ENCODE measurements at regions not wholly inside any gene's neighbourhood (a gene's known extent, or its start where the extent isn't known, plus 50 kb on each side); places are given as distances from the start of the nearest gene placed in this dataset.

GRCh38 chr13:63542770-63543169, 2127.1 kb upstream of the PCDH20 start:
- ATAC-seq (replicated peaks) (no peak), DNase-seq (no peak)
- no peak overlapping the region for H3K27ac Mint-ChIP-seq

GRCh38 chr13:63541336-63541735, 2125.7 kb upstream of the PCDH20 start:
- Mint-ChIP-seq H3K36me3 (no peaks in the 10 kb centered on the region), H3K4me1 (no peaks in the 10 kb centered on the region), H3K27me3 (no peaks in the 10 kb centered on the region), H3K27ac (no peak overlapping the region), H3K9me3 (peaks cover 7 to 13% of the 10 kb centered on the region in 2 donors), H3K4me3 (no peak overlapping the region)
- ATAC-seq (replicated peaks) (no peak), DNase-seq (no peak)

More at GRCh38 chr13:63542770-63543169, 2127.1 kb upstream of the PCDH20 start:
- Mint-ChIP-seq H3K4me1 (no peaks in the 10 kb centered on the region), H3K4me3 (no peak overlapping the region), H3K27me3 (no peaks in the 10 kb centered on the region), H3K36me3 (no peaks in the 10 kb centered on the region), H3K9me3 (peaks cover 5 to 7% of the 10 kb centered on the region in 2 donors)

DNA sequence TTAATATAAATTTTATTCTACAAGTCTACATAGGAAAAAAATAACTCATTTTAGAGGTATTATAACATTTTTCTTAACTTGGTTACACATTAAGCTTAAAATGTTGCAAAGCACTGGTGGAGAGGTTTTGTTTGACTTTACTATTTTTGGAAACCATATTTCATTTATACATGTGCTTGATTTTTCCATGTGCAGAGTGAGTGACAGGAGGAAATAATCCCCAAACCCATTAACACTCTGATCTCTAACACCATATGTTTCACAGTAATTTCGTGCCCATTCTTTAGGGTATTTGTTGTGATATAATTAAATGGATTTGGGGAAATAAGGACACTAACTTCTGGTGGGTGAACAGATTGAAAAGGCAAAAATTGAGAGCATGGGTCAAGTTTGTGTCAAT, 2124.4 kb upstream of the PCDH20 start:
- Mint-ChIP-seq H3K4me3 (no peak overlapping the region), H3K36me3 (no peaks in the 10 kb centered on the region), H3K4me1 (no peaks in the 10 kb centered on the region), H3K27ac (no peak overlapping the region), H3K9me3 (peaks cover 6 to 13% of the 10 kb centered on the region in 2 donors), H3K27me3 (no peaks in the 10 kb centered on the region)
- DNase-seq (no peak), ATAC-seq (replicated peaks) (no peak)

DNA sequence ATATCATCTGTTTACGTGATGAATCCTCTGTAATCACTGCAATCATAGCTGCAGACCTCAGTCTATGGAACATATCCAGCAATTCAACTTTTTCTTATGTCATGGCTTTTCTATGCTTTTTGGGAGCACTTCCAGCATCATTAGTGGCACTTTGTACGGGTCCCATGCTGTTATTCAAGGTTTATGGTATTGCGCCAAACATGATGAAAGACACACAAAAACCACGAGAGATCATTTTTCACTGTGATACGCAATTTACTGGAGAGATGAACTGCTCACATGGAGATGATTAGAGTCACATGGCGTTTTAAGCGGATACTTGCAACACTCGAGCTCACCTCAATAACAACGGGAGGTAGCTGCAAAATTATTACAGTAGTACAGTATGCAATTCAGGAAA, 2101.7 kb upstream of the PCDH20 start:
- Mint-ChIP-seq H3K4me3 (no peak overlapping the region), H3K9me3 (no peaks in the 10 kb centered on the region), H3K36me3 (no peaks in the 10 kb centered on the region), H3K27me3 (no peaks in the 10 kb centered on the region), H3K27ac (no peak overlapping the region), H3K4me1 (no peaks in the 10 kb centered on the region)
- DNase-seq (no peak), ATAC-seq (replicated peaks) (no peak)

GRCh38 chr13:63516124-63516523, 2100.5 kb upstream of the PCDH20 start:
- H3K36me3 Mint-ChIP-seq: no peaks in the 10 kb centered on the region
- no peaks in the 10 kb centered on the region for H3K9me3 Mint-ChIP-seq
- no peak overlapping the region for H3K27ac Mint-ChIP-seq
- no peak overlapping the region for H3K4me3 Mint-ChIP-seq
- DNase-seq (no peak), ATAC-seq (replicated peaks) (no peak)
- no peaks in the 10 kb centered on the region for H3K4me1 Mint-ChIP-seq
- no peaks in the 10 kb centered on the region for H3K27me3 Mint-ChIP-seq

- Mint-ChIP-seq H3K4me3 (no peak overlapping the region), H3K27me3 (no peaks in the 10 kb centered on the region), H3K27ac (no peak overlapping the region), H3K36me3 (no peaks in the 10 kb centered on the region), H3K4me1 (no peaks in the 10 kb centered on the region), H3K9me3 (no peaks in the 10 kb centered on the region)
- ATAC-seq (replicated peaks): no peak
- DNase-seq: no peak
Measured at GRCh38 chr13:63514886-63515285, 2099.2 kb upstream of the PCDH20 start.

DNA sequence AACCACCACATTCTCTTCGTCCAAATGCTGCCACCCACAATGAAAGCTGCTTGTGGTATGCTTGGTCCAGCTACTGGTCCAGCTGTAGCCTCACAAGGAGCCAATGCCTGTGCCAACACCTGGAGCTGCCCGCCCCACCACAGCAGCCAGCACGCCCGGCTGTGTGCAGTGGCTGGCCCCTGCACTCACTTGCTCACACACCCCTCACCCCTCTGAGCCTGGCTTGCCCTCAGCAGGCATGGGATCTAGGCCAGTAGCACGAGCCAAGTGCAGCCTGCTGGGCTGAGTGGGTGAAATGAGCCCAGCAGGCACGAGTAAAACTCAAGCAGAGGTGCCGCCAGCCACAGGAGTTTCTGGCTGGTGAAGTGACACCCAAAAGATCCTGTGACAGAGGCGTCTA, 2096.4 kb upstream of the PCDH20 start:
- H3K4me3 Mint-ChIP-seq: no peak overlapping the region
- no peaks in the 10 kb centered on the region for H3K27me3 Mint-ChIP-seq
- no peaks in the 10 kb centered on the region for H3K4me1 Mint-ChIP-seq
- DNase-seq: no peak
- ATAC-seq (replicated peaks): no peak
- H3K27ac Mint-ChIP-seq: no peak overlapping the region
- no peaks in the 10 kb centered on the region for H3K9me3 Mint-ChIP-seq
- no peaks in the 10 kb centered on the region for H3K36me3 Mint-ChIP-seq

GRCh38 chr13:63501702-63502101, 2086.1 kb upstream of the PCDH20 start:
- Mint-ChIP-seq H3K9me3 (peaks cover 10 to 14% of the 10 kb centered on the region in 2 donors), H3K4me1 (no peaks in the 10 kb centered on the region), H3K27me3 (no peaks in the 10 kb centered on the region), H3K27ac (no peak overlapping the region), H3K36me3 (no peaks in the 10 kb centered on the region), H3K4me3 (no peak overlapping the region)
- ATAC-seq (replicated peaks) (no peak), DNase-seq (no peak)

DNA sequence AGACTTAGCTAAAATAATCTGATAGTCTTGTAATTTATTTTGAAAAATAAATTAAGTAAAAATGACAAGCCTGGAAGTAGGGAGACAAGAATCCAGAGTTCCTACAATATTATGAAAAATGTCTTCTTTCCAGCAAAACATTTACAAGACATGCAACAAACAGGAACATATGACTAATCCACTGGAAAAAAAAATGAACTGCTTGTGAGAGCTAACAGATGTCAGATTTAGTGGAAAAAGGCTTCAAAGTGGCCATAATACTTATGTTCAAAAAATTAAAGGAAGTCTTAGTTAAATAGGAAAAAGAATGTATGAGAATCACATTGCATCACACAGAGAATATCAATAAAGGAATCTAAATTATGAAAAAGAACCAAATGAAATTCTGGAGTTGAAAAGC, 2082.0 kb upstream of the PCDH20 start:
- H3K27ac Mint-ChIP-seq: no peak overlapping the region
- H3K4me3 Mint-ChIP-seq: no peak overlapping the region
- no peak for DNase-seq
- H3K4me1 Mint-ChIP-seq: no peaks in the 10 kb centered on the region
- H3K9me3 Mint-ChIP-seq: peaks cover 7 to 18% of the 10 kb centered on the region in 2 donors
- H3K36me3 Mint-ChIP-seq: no peaks in the 10 kb centered on the region
- no peaks in the 10 kb centered on the region for H3K27me3 Mint-ChIP-seq
- ATAC-seq (replicated peaks): no peak

- Mint-ChIP-seq H3K4me1 (no peaks in the 10 kb centered on the region), H3K27ac (no peak overlapping the region), H3K27me3 (no peaks in the 10 kb centered on the region), H3K36me3 (no peaks in the 10 kb centered on the region), H3K9me3 (peaks cover 0 to 5% of the 10 kb centered on the region in 2 donors), H3K4me3 (no peak overlapping the region)
- ATAC-seq (replicated peaks) (no peak), DNase-seq (no peak)
Measured at GRCh38 chr13:63492604-63493003, 2077.0 kb upstream of the PCDH20 start.

DNA sequence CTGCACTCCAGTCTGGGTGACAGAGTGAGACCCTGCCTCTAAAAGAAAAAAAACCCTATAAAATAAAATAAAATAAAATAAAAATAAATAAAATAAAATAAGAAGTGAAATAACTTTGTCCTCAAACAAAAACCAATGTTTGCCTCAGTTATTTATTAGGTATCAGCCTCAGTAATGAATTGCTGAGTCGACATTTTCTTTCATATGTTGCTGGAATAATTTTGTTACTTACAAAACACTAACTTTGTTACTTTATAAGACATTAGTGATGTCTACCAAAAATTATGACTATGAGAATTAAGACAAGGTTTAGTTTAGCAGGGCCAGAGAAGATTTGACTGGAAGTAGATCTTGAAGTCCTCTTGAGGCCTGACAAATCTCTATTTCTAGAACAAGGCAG, 2074.5 kb upstream of the PCDH20 start:
- Mint-ChIP-seq H3K4me3 (no peak overlapping the region), H3K9me3 (peaks cover 0 to 2% of the 10 kb centered on the region in 2 donors), H3K4me1 (no peaks in the 10 kb centered on the region), H3K36me3 (no peaks in the 10 kb centered on the region), H3K27me3 (no peaks in the 10 kb centered on the region), H3K27ac (no peak overlapping the region)
- no peak for DNase-seq
- ATAC-seq (replicated peaks): no peak

GRCh38 chr13:63481334-63481733, 2065.7 kb upstream of the PCDH20 start:
- Mint-ChIP-seq H3K4me3 (no peak overlapping the region), H3K4me1 (no peaks in the 10 kb centered on the region), H3K27me3 (no peaks in the 10 kb centered on the region), H3K36me3 (no peaks in the 10 kb centered on the region), H3K9me3 (peaks cover 0 to 2% of the 10 kb centered on the region in 2 donors), H3K27ac (no peak overlapping the region)
- no peak for ATAC-seq (replicated peaks)
- no peak for DNase-seq

- H3K4me1 Mint-ChIP-seq: no peaks in the 10 kb centered on the region
- H3K36me3 Mint-ChIP-seq: no peaks in the 10 kb centered on the region
- no peak overlapping the region for H3K27ac Mint-ChIP-seq
- DNase-seq: no peak
- H3K27me3 Mint-ChIP-seq: no peaks in the 10 kb centered on the region
- H3K9me3 Mint-ChIP-seq: no peaks in the 10 kb centered on the region
- no peak overlapping the region for H3K4me3 Mint-ChIP-seq
- ATAC-seq (replicated peaks): no peak
Measured at GRCh38 chr13:63472711-63473110, 2057.1 kb upstream of the PCDH20 start.

- Mint-ChIP-seq H3K27ac (no peak overlapping the region), H3K4me1 (no peaks in the 10 kb centered on the region), H3K9me3 (no peaks in the 10 kb centered on the region), H3K36me3 (no peaks in the 10 kb centered on the region), H3K4me3 (no peak overlapping the region), H3K27me3 (no peaks in the 10 kb centered on the region)
- no peak for DNase-seq
- ATAC-seq (replicated peaks): peak; percentile 64 to 67
Measured at GRCh38 chr13:63463782-63464610, 2048.3 kb upstream of the PCDH20 start.

DNA sequence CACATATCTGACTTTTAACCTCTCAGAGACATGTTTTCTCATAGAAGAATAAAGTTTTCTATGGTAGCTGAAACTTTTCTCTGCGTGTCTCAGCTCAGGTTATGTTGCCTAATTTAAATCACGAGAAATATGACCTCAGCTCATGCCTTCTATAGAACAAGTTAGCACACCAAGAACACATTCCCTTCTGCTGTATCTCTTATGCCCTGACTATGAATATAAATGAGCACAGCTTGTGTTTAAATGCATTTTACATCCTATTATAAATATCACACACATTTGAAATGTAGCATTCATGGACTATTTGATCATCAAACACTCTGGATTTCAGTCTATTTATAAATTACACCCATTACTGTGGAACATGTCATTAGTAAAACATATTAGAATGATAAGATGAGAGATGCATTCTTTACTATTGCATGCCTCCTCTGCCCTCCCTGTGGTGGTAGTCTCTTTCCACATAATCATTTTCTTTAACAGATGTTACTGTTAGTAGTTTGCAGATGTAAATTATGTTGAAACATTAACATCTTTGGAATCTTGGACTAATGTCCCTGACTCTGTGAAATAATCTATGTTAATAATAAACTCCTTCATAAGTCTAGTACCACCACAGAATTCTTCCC, 2044.9 kb upstream of the PCDH20 start:
- H3K27ac Mint-ChIP-seq: no peak overlapping the region
- H3K9me3 Mint-ChIP-seq: peaks cover under 1 to 2% of the 10 kb centered on the region in 2 donors
- ATAC-seq (replicated peaks) (no peak), DNase-seq (no peak)
- no peaks in the 10 kb centered on the region for H3K4me1 Mint-ChIP-seq
- no peak overlapping the region for H3K4me3 Mint-ChIP-seq
- H3K36me3 Mint-ChIP-seq: no peaks in the 10 kb centered on the region
- no peaks in the 10 kb centered on the region for H3K27me3 Mint-ChIP-seq
